GM12864 (cell line): ENCODE measurements at regions not wholly inside any gene's neighbourhood (a gene's known extent, or its start where the extent isn't known, plus 50 kb on each side); places are given as distances from the start of the nearest gene placed in this dataset.

Experiments
- DNase-seq: peaks from one replicate; pipeline ENCODE4 v3.0.0-alpha.2; 2011; ENCODE audit warnings: low read depth
- H3K4me3 ChIP-seq: 2 replicates; pipeline ENCODE4 v1.5.1; 2011; ENCODE audit warnings: mild to moderate bottlenecking, low read depth, low read length, control low read depth
- CTCF ChIP-seq: IDR thresholded peaks from 2 replicates; pipeline ENCODE4 v1.5.1; 2011; ENCODE audit warnings: low read depth, mild to moderate bottlenecking, moderate library complexity, low read length, control low read depth, inconsistent platforms; ENCODE audit errors: missing control alignments

- TF ChIP-seq CTCF, result no peak
- no peak for DNase-seq
- H3K4me3 ChIP-seq, result no peak overlapping the region
Observed at GRCh38 chr12:115833704-115834103, 443.8 kb downstream of the MED13L start.

GRCh38 chr12:115830633-115831032 is 446.9 kb downstream of the MED13L start:
- TF ChIP-seq CTCF, result no peak
- no peak for DNase-seq

GRCh38 chr12:115830070-115830469 is 447.4 kb downstream of the MED13L start:
- no peak for DNase-seq
- no peak for TF ChIP-seq CTCF
- no peak overlapping the region for H3K4me3 ChIP-seq

More at GRCh38 chr12:115830633-115831032, 446.9 kb downstream of the MED13L start:
- no peak overlapping the region for H3K4me3 ChIP-seq

GRCh38 chr12:115828168-115828567 is 449.3 kb downstream of the MED13L start:
- no peak for DNase-seq
- TF ChIP-seq CTCF, result no peak
- no peak overlapping the region for H3K4me3 ChIP-seq

- H3K4me3 ChIP-seq, result no peak overlapping the region
- DNase-seq, result no peak
- TF ChIP-seq CTCF, result no peak
Observed at GRCh38 chr12:115824936-115825602, 452.4 kb downstream of the MED13L start.

DNA sequence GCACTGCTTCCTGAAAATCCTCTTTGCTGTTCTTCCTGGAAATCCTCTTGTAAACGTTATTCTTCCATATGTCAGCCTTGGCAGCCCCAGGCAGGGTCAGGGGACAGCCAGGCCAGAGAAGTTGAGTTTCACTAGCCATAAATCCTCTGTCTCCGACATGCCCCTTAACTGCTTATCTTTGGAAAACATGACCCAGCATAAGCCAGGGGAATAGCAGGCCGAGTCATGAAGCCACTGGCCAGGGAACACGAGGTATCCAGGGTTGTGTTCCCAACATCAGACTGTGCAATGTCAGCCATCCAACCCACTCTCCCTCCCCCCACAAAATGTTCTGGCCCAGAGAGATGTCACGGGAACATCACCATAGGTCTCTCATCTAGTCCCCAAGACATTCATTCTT is 453.9 kb downstream of the MED13L start:
- no peak for DNase-seq
- no peak for TF ChIP-seq CTCF
- no peak overlapping the region for H3K4me3 ChIP-seq

- no peak for DNase-seq
- no peak overlapping the region for H3K4me3 ChIP-seq
- no peak for TF ChIP-seq CTCF
Observed at GRCh38 chr12:115820656-115821055, 456.8 kb downstream of the MED13L start.
